K562 (cell line): ENCODE measurements at regions not wholly inside any gene's neighbourhood (a gene's known extent, or its start where the extent isn't known, plus 50 kb on each side); places are given as distances from the start of the nearest gene placed in this dataset.

Source experiments
- ATAC-seq: fragments of 200-7000 bp; cut with Tn5 transposase; 3 replicates; pipeline ENCODE4 v1.9.1; 2020; ENCODE audit warnings: moderate library complexity
- BruUV-seq: library from RNA; stranded (reverse); fragments of 400-500 nt; replicated peaks from 2 replicates; lab custom pipeline; 2021; lab: Mats Ljungman, UMichigan
- CTCF ChIA-PET: fragments of 300-600 bp; formaldehyde crosslinking; extraction: SDS; loops from one replicate; lab custom pipeline; 2021; ENCODE audit warnings: low intra/inter-chr PET ratio; lab: Yijun Ruan, JAX
- POLR2A ChIA-PET: fragments of 300-600, 350-650 bp; sonication (Branson Sonifier 250); formaldehyde crosslinking; extraction: SDS; loops from one replicate; lab custom pipeline; 2021; ENCODE audit warnings: antibody characterized with exemption, inconsistent platforms; lab: Yijun Ruan, JAX
- DNase-seq, 4 experiments: peaks; one replicate each; pipeline versions ENCODE4 v3.0.0 to v3.0.0-alpha.2; 2011 to 2018; ENCODE audit warnings: low spot score in 3 of 4, mixed read lengths in 3 of 4; ENCODE audit errors: extremely low read depth in 1 of 4
- FAIRE-seq: peaks from 2 replicates; lab custom pipeline; 2011; peaks lifted over from hg19 to GRCh38; lab: Jason Lieb, UNC
- H2AFZ ChIP-seq: 2 replicates; pipeline ENCODE4 v1.6.0; 2011; ENCODE audit warnings: low read depth, low read length, control low read depth, inconsistent platforms
- H3K27ac ChIP-seq: fragments of 200-600 bp; 3 replicates; pipeline ENCODE4 v1.8.0; 2011; ENCODE audit warnings: low read depth, mild to moderate bottlenecking, control low read depth, inconsistent platforms, low read length, moderate library complexity, mixed read lengths; ENCODE audit errors: extremely low read depth
- H3K27me3 ChIP-seq, 2 experiments: fragments of 300-600 bp in 1 of 2; 2 replicates in 1 of 2; 3 replicates in 1 of 2; pipeline versions ENCODE4 v1.6.0 to v1.8.0; 2011; ENCODE audit warnings: inconsistent platforms in 2 of 2, low read length in 2 of 2, mild to moderate bottlenecking in 1 of 2, mixed read lengths in 1 of 2, moderate library complexity in 1 of 2; ENCODE audit not compliant: control insufficient read depth in 2 of 2, insufficient read depth in 2 of 2
- H3K36me3 ChIP-seq: fragments of 300-600 bp; 3 replicates; pipeline ENCODE4 v1.8.0; 2011; ENCODE audit warnings: mild to moderate bottlenecking, low read length, inconsistent platforms; ENCODE audit not compliant: control insufficient read depth, insufficient read depth
- H3K4me1 ChIP-seq, 2 experiments: fragments of 200-600 bp in 1 of 2; replicated peaks in 1 of 2; 2 replicates in 1 of 2; 3 replicates in 1 of 2; pipeline versions ENCODE4 v1.5.1 to v1.8.0; 2011; ENCODE audit warnings: inconsistent platforms in 2 of 2, low read length in 2 of 2, mild to moderate bottlenecking in 1 of 2, mixed read lengths in 1 of 2, moderate library complexity in 1 of 2; ENCODE audit not compliant: control insufficient read depth in 2 of 2, insufficient read depth in 2 of 2
- H3K4me2 ChIP-seq: 2 replicates; pipeline ENCODE4 v1.6.1; 2011; ENCODE audit warnings: low read length, control low read depth, inconsistent platforms, mixed read lengths; ENCODE audit not compliant: insufficient read depth
- H3K4me3 ChIP-seq: fragments of 200-600 bp; sonication (generic), shearing (Covaris generic); 2 replicates; pipeline ENCODE4 v1.5.1; 2016; ENCODE audit warnings: control low read depth, inconsistent platforms
- H3K79me2 ChIP-seq: fragments of 200-600 bp; 3 replicates; pipeline ENCODE4 v1.8.0; 2011; ENCODE audit warnings: low read length, inconsistent platforms; ENCODE audit not compliant: control insufficient read depth, insufficient read depth
- H3K9ac ChIP-seq, 2 experiments: 2 replicates each; pipeline versions ENCODE4 v1.6.0 to v1.6.1; 2011; ENCODE audit warnings: low read depth in 2 of 2, low read length in 2 of 2, control low read depth in 1 of 2, inconsistent platforms in 1 of 2, mild to moderate bottlenecking in 1 of 2, mixed read lengths in 1 of 2; ENCODE audit not compliant: insufficient read depth in 1 of 2
- H3K9me1 ChIP-seq: one replicate; pipeline ENCODE4 v1.6.0; 2011; ENCODE audit warnings: inconsistent platforms, mild to moderate bottlenecking, low read length, moderate library complexity; ENCODE audit not compliant: control insufficient read depth, insufficient read depth
- H3K9me3 ChIP-seq: replicated peaks from 2 replicates; pipeline ENCODE4 v1.5.1; 2011; ENCODE audit warnings: low read depth, low read length, inconsistent platforms; ENCODE audit not compliant: control insufficient read depth, insufficient read depth
- H4K20me1 ChIP-seq: replicated peaks from 2 replicates; pipeline ENCODE4 v1.6.1; 2011; ENCODE audit warnings: low read length, inconsistent platforms, mixed read lengths; ENCODE audit not compliant: control insufficient read depth, insufficient read depth
- BRD4 ChIP-seq: fragments of 200-600 bp; sonication (generic); IDR thresholded peaks from 2 replicates; pipeline ENCODE4 v1.6.1; 2017; ENCODE audit warnings: inconsistent platforms
- ETV1 ChIP-seq: fragments of 450-650 bp; conservative IDR thresholded peaks from 2 replicates; pipeline ENCODE4 v1.6.1; 2016; ENCODE audit warnings: missing genetic modification characterization, control low read depth, low read depth, missing compliant biosample characterization
- KLF6 ChIP-seq: fragments of 250-450 bp; sonication (Bioruptor Pico); IDR thresholded peaks from 2 replicates; pipeline ENCODE4 v1.4.0; 2020; ENCODE audit warnings: mild to moderate bottlenecking, moderate library complexity, borderline replicate concordance
- NONO ChIP-seq, 2 experiments: fragments of 200-400 bp in 1 of 2; fragments of 450-650 bp in 1 of 2; formaldehyde crosslinking in 1 of 2; IDR thresholded peaks; 2 replicates each; pipeline ENCODE4 v1.6.1; 2017; ENCODE audit warnings: low read depth in 2 of 2, mild to moderate bottlenecking in 2 of 2, moderate library complexity in 2 of 2, low read length in 1 of 2
- NR1H2 ChIP-seq: sonication (generic); formaldehyde crosslinking; IDR thresholded peaks from 2 replicates; pipeline ENCODE4 v1.4.0; 2020; ENCODE audit warnings: mild to moderate bottlenecking, missing genetic modification reagents
- POLR2B ChIP-seq: fragments of 450-650 bp; IDR thresholded peaks from 2 replicates; pipeline ENCODE4 v1.6.1; 2018; ENCODE audit warnings: low read depth; ENCODE audit not compliant: partially characterized antibody
- PRMT5 ChIP-seq: sonication (generic); formaldehyde crosslinking; IDR thresholded peaks from 2 replicates; pipeline ENCODE4 v1.5.0; 2020; ENCODE audit warnings: missing genetic modification reagents
- SP2 ChIP-seq: IDR thresholded peaks from 2 replicates; pipeline ENCODE4 v1.6.1; 2011; ENCODE audit warnings: mild to moderate bottlenecking, low read depth, low read length, moderate library complexity; ENCODE audit not compliant: poor library complexity, severe bottlenecking; ENCODE audit errors: extremely low read depth
- USF2 ChIP-seq: sonication (generic); formaldehyde crosslinking; IDR thresholded peaks from 2 replicates; pipeline ENCODE4 v1.5.0; 2020; ENCODE audit warnings: missing genetic modification reagents
- ZEB2 ChIP-seq: fragments of 450-650 bp; IDR thresholded peaks from 2 replicates; pipeline ENCODE4 v1.6.1; 2016
- ZNF655 ChIP-seq: fragments of 250-450 bp; sonication (Bioruptor Pico); IDR thresholded peaks from 2 replicates; pipeline ENCODE4 v1.5.0; 2021
- WGBS: fragments of 100-300 bp; shearing (Covaris generic); methylation state at CpG from one replicate; pipeline ENCODE4 v1.1.6; 2016; ENCODE audit warnings: low coverage, mixed read lengths; ENCODE audit not compliant: insufficient coverage; ENCODE audit errors: missing lambda C conversion rate; 5-methylcytosine and 5-hydroxymethylcytosine counted together
- in situ Hi-C: fragments of 300-500 bp; cut with MboI; formaldehyde crosslinking; loops from 4 replicates; pipeline ENCODE4 v1.15.0; 2018; ENCODE audit warnings: inconsistent platforms, mixed read lengths
- intact Hi-C: fragments of 100-400 bp; cut with micrococcal nuclease; formaldehyde crosslinking; loops from 2 replicates; pipeline ENCODE4 v1.14.2; 2022
- TF ChIP-seq, protein P1 (sequence below): sonication (generic); formaldehyde crosslinking; IDR thresholded peaks from 2 replicates; pipeline ENCODE4 v1.8.0; 2022; ENCODE audit warnings: missing genetic modification reagents, mild to moderate bottlenecking, moderate library complexity, borderline replicate concordance
- TF ChIP-seq, protein P2 (sequence below): fragments of 450-650 bp; IDR thresholded peaks from 2 replicates; pipeline ENCODE4 v1.6.1; 2017; ENCODE audit warnings: antibody characterized with exemption, mild to moderate bottlenecking

DNA sequence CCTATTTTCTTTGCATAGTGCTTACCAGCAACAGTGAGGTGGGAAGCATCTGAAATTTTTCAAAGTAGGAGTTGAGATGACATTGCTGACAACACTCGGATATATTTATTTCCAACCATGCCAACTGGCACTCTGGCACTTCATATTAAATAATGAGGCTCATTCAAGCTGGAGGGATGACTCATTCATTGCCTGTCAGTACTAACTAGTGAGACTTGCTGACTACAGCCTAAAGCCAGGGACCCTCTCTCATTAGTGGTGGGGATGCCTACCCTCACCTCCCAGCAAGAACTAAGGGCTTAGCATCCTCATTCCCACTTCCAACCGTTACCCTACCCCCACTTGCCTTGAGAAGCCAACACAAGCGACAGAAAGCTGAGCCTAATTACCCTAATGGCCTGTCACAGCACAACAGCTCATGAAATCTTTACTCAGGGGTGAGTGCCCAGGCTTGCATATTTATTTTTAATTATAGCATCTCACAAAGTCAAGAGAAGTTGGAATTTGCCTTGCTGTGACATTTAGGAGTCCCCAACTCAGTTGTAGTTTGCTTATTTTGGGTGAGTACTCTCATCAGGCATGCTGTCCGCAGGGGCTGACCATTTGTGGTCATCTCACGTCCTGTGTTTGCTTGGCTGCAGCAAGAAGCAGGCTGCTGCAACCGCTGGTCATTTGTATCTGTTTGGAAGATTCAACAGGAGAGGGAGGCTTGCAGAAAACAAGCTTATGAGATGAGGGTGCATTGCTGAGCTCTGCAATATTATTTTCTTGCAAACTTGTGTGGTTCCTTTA lies 181.6 kb upstream of the POU2AF2 start:
- Histone ChIP-seq H3K4me1 (no peaks in the 10 kb centered on the region), H2AFZ (no peak overlapping the region), H3K9ac (no peak overlapping the region), H3K4me2 (no peak overlapping the region), H3K9me1 (no peaks in the 10 kb centered on the region), H3K79me2 (no peaks in the 10 kb centered on the region), H4K20me1 (no peaks in the 10 kb centered on the region), H3K9me3 (peaks cover 1% of the 10 kb centered on the region; the same call in 1 of the 2 replicates), H3K27me3 (no peaks in the 10 kb centered on the region), H3K36me3 (no peaks in the 10 kb centered on the region), H3K4me3 (no peak overlapping the region), H3K27ac (no peak overlapping the region)
- no TSS peak for BruUV-seq
- ChIA-PET POLR2A (no interaction called here), CTCF (no interaction called here)
- ATAC-seq (no peak), FAIRE-seq (no peak), DNase-seq (no peak)
- intact Hi-C loops (no loop called here), in situ Hi-C loops (no loop called here)
- WGBS = 3% methylated on average over 6 of the region's 6 CpGs
- TF ChIP-seq ETV1 (tag) = no peak
- no peak for TF ChIP-seq NONO (IDR thresholded peaks at IDR 0.05; ENCODE audit: low read depth in 2 of 2, low read length in 1 of 2)
- no peak for TF ChIP-seq PRMT5 (CRISPR knock-in tag)
- TF ChIP-seq BRD4 = no peak
- TF ChIP-seq, protein P1, sequence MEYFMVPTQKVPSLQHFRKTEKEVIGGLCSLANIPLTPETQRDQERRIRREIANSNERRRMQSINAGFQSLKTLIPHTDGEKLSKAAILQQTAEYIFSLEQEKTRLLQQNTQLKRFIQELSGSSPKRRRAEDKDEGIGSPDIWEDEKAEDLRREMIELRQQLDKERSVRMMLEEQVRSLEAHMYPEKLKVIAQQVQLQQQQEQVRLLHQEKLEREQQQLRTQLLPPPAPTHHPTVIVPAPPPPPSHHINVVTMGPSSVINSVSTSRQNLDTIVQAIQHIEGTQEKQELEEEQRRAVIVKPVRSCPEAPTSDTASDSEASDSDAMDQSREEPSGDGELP (CRISPR knock-in tag) = no peak
- TF ChIP-seq, protein P2, sequence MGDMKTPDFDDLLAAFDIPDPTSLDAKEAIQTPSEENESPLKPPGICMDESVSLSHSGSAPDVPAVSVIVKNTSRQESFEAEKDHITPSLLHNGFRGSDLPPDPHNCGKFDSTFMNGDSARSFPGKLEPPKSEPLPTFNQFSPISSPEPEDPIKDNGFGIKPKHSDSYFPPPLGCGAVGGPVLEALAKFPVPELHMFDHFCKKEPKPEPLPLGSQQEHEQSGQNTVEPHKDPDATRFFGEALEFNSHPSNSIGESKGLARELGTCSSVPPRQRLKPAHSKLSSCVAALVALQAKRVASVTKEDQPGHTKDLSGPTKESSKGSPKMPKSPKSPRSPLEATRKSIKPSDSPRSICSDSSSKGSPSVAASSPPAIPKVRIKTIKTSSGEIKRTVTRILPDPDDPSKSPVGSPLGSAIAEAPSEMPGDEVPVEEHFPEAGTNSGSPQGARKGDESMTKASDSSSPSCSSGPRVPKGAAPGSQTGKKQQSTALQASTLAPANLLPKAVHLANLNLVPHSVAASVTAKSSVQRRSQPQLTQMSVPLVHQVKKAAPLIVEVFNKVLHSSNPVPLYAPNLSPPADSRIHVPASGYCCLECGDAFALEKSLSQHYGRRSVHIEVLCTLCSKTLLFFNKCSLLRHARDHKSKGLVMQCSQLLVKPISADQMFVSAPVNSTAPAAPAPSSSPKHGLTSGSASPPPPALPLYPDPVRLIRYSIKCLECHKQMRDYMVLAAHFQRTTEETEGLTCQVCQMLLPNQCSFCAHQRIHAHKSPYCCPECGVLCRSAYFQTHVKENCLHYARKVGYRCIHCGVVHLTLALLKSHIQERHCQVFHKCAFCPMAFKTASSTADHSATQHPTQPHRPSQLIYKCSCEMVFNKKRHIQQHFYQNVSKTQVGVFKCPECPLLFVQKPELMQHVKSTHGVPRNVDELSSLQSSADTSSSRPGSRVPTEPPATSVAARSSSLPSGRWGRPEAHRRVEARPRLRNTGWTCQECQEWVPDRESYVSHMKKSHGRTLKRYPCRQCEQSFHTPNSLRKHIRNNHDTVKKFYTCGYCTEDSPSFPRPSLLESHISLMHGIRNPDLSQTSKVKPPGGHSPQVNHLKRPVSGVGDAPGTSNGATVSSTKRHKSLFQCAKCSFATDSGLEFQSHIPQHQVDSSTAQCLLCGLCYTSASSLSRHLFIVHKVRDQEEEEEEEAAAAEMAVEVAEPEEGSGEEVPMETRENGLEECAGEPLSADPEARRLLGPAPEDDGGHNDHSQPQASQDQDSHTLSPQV = no peak
- TF ChIP-seq ZEB2 = no peak
- TF ChIP-seq NR1H2 (CRISPR knock-in tag) = no peak
- no peak for TF ChIP-seq USF2 (CRISPR knock-in tag)
- no peak for TF ChIP-seq SP2
- no peak for TF ChIP-seq POLR2B
- TF ChIP-seq KLF6 (CRISPR knock-in tag) = no peak
- TF ChIP-seq ZNF655 (CRISPR knock-in tag) = no peak
